B cell (primary cell): ENCODE measurements at regions not wholly inside any gene's neighbourhood (a gene's known extent, or its start where the extent isn't known, plus 50 kb on each side); places are given as distances from the start of the nearest gene placed in this dataset.

ENCODE experiments used
- EZH2 ChIP-seq: IDR thresholded peaks from 2 replicates; pipeline ENCODE4 v1.6.1; 2012; ENCODE audit warnings: borderline replicate concordance, low read depth, mild to moderate bottlenecking, moderate library complexity, low read length; ENCODE audit not compliant: insufficient read depth, poor library complexity, severe bottlenecking
- TF ChIP-seq, protein P1 (sequence below): fragments of 200-600 bp; IDR thresholded peaks from one replicate; pipeline ENCODE4 v1.8.0; 2022; ENCODE audit warnings: antibody characterized with exemption, mild to moderate bottlenecking

- TF ChIP-seq, protein P1, sequence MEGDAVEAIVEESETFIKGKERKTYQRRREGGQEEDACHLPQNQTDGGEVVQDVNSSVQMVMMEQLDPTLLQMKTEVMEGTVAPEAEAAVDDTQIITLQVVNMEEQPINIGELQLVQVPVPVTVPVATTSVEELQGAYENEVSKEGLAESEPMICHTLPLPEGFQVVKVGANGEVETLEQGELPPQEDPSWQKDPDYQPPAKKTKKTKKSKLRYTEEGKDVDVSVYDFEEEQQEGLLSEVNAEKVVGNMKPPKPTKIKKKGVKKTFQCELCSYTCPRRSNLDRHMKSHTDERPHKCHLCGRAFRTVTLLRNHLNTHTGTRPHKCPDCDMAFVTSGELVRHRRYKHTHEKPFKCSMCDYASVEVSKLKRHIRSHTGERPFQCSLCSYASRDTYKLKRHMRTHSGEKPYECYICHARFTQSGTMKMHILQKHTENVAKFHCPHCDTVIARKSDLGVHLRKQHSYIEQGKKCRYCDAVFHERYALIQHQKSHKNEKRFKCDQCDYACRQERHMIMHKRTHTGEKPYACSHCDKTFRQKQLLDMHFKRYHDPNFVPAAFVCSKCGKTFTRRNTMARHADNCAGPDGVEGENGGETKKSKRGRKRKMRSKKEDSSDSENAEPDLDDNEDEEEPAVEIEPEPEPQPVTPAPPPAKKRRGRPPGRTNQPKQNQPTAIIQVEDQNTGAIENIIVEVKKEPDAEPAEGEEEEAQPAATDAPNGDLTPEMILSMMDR: no peak
- no peak for TF ChIP-seq EZH2
Measured at GRCh38 chr3:148601766-148602685, 95.7 kb upstream of the AGTR1 start.
